ENCODE measurements at regions not wholly inside any gene's neighbourhood (a gene's known extent, or its start where the extent isn't known, plus 50 kb on each side); places are given as distances from the start of the nearest gene placed in this dataset.

DNA sequence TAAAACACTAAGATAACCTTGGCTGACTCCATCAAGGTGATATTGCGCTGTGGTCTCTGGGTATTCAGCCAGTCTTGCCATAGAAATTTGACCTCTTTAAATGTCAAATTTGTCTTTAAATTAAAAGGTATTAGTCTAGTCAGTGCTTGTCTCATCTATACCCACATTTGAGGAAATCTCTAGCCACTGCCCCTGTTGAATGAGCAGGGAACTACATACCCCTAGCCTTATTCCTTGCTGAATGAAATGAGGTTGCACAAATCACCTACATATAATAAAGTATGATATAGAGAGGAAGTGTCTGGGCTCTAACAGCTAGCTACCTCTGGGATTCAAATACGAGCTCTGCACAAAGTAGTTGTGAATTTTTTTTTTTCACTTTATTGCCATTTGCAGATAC, 256.8 kb downstream of the C12orf50 start:
- Histone ChIP-seq H3K36me3 (ENCODE audit: control insufficient read depth, insufficient read depth, low read length) (no peaks in the 10 kb centered on the region), H3K9me3 (ENCODE audit: control insufficient read depth, low read length) (no peaks in the 10 kb centered on the region)
- WGBS, 2 experiments, result 91 to 100% methylated on average over 2 of the region's 2 CpGs

DNA sequence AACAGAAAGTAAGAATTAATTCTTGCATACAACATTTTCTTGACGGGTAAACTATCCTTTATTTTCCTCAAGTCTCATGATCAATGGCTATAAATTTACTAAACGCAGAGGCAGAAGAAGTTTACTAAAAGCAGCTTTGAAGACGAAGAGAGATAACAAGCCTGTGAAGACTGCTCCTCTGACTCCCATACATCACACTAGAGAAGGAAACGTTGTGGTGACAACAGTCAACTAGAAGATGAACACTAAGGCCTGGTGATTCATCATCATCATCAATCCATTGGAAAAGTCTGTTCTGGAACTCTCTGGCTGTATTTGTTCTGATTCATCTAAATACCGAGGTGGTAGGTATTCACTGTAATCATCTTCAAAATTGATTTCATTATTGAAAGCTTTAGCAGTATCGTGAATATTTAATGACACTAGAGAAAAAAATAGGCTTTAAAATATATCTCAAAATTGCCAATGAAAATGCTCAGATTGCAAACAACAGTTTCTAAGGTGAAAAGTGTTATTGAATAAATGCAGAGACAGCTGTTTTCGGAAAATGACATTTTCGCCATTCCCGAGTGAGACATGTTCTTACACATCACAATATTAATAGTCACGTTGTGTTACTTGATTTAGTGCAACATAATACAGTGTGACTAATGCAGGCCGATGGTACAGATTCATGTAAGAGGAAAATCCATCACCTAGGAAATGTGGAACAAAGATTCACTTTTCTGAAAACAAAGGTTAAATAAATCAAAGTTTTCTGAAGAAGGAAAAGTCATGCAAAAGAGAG, 260.5 kb downstream of the C12orf50 start:
- 87 to 91% methylated on average over 6 to 11 of the region's 11 CpGs for WGBS, 2 experiments
- Histone ChIP-seq H3K4me1 (ENCODE audit: control insufficient read depth, insufficient read depth, low read length) (no peaks in the 10 kb centered on the region), H3K9me3 (ENCODE audit: control insufficient read depth, low read length) (no peaks in the 10 kb centered on the region), H3K36me3 (ENCODE audit: control insufficient read depth, insufficient read depth, low read length) (no peaks in the 10 kb centered on the region), H3K4me3 (ENCODE audit: insufficient read depth, low read depth, low read length) (no peak overlapping the region), H3K27me3 (ENCODE audit: control insufficient read depth, insufficient read depth, low read length, poor library complexity, severe bottlenecking) (no peaks in the 10 kb centered on the region), H3K27ac (ENCODE audit: insufficient read depth, low read depth, low read length, poor library complexity, severe bottlenecking) (no peak overlapping the region)

More for the DNA sequence above, 256.8 kb downstream of the C12orf50 start:
- Histone ChIP-seq H3K27me3 (ENCODE audit: control insufficient read depth, insufficient read depth, low read length, poor library complexity, severe bottlenecking) (no peaks in the 10 kb centered on the region), H3K4me1 (ENCODE audit: control insufficient read depth, insufficient read depth, low read length) (no peaks in the 10 kb centered on the region), H3K4me3 (ENCODE audit: insufficient read depth, low read depth, low read length) (no peak overlapping the region), H3K27ac (ENCODE audit: insufficient read depth, low read depth, low read length, poor library complexity, severe bottlenecking) (no peak overlapping the region)

DNA sequence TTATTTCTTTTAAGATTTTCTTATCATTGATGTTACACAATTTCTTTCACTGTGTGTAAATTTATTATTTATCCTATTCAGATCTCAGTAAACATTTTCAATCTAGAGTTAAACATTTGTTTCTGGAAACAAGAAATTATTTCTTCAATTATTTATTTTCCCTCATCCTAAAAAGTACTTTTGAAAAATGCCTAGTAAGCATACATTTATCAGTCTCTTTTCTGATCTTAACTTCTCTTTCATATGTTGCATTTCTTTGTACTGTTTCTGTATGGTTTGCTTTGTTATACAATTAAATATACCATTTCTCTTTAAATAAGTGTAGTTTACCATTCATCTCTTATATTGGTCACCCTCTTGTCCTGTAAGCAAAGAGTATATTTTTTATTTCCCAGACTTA, 263.2 kb downstream of the C12orf50 start:
- no peaks in the 10 kb centered on the region for H3K27me3 ChIP-seq (ENCODE audit: control insufficient read depth, insufficient read depth, low read length, poor library complexity, severe bottlenecking)
- no peaks in the 10 kb centered on the region for H3K36me3 ChIP-seq (ENCODE audit: control insufficient read depth, insufficient read depth, low read length)
- no peaks in the 10 kb centered on the region for H3K4me1 ChIP-seq (ENCODE audit: control insufficient read depth, insufficient read depth, low read length)
- no peak overlapping the region for H3K4me3 ChIP-seq (ENCODE audit: insufficient read depth, low read depth, low read length)
- H3K27ac ChIP-seq (ENCODE audit: insufficient read depth, low read depth, low read length, poor library complexity, severe bottlenecking), result no peak overlapping the region
- no peaks in the 10 kb centered on the region for H3K9me3 ChIP-seq (ENCODE audit: control insufficient read depth, low read length)

DNA sequence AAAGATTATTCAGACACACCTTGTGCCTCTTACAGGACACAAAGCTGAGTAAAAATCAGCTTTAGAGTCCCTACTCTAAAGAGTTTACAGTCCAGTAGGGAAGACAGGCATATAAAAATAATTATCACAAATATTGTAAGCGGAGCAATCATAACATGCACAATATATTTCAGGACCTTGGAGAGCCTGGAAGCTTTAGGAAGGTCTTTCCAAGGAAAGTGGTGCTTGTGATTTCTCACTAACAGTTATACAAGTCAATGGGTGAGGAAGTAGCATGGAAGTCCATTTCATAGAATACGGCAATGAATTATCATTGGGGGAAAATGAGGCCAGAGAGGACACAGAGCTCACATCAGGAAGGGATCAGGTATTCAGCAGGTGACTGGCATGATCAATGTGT, 268.3 kb downstream of the C12orf50 start:
- H3K27me3 ChIP-seq (ENCODE audit: control insufficient read depth, insufficient read depth, low read length, poor library complexity, severe bottlenecking), result no peaks in the 10 kb centered on the region
- no peaks in the 10 kb centered on the region for H3K9me3 ChIP-seq (ENCODE audit: control insufficient read depth, low read length)
- H3K36me3 ChIP-seq (ENCODE audit: control insufficient read depth, insufficient read depth, low read length), result no peaks in the 10 kb centered on the region
- no peak overlapping the region for H3K4me3 ChIP-seq (ENCODE audit: insufficient read depth, low read depth, low read length)
- WGBS, 2 experiments, result 70 to 80% methylated on average over 2 of the region's 2 CpGs
- H3K27ac ChIP-seq (ENCODE audit: insufficient read depth, low read depth, low read length, poor library complexity, severe bottlenecking), result no peak overlapping the region
- H3K4me1 ChIP-seq (ENCODE audit: control insufficient read depth, insufficient read depth, low read length), result no peaks in the 10 kb centered on the region

DNA sequence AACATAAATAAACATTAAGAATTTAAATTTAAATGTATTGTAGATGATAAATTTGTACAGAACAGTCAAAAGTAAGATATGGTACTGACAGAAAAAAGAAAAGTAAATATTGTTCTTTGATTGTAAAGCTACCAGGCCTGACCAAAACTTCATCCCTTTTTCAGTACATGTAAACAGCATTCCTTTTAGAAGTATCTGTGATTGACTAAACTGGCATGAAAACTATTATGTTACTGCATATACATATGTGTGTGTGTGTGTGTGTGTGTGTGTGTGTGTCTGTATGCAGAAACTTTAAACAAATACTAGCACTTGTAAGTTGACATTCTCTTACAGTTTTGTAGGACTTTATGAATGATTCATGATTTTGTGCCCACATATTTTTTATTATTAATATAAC, 270.9 kb downstream of the C12orf50 start:
- no peaks in the 10 kb centered on the region for H3K36me3 ChIP-seq (ENCODE audit: control insufficient read depth, insufficient read depth, low read length)
- no peaks in the 10 kb centered on the region for H3K4me1 ChIP-seq (ENCODE audit: control insufficient read depth, insufficient read depth, low read length)
- H3K9me3 ChIP-seq (ENCODE audit: control insufficient read depth, low read length), result no peaks in the 10 kb centered on the region
- H3K4me3 ChIP-seq (ENCODE audit: insufficient read depth, low read depth, low read length), result no peak overlapping the region
- H3K27ac ChIP-seq (ENCODE audit: insufficient read depth, low read depth, low read length, poor library complexity, severe bottlenecking), result no peak overlapping the region
- no peaks in the 10 kb centered on the region for H3K27me3 ChIP-seq (ENCODE audit: control insufficient read depth, insufficient read depth, low read length, poor library complexity, severe bottlenecking)

DNA sequence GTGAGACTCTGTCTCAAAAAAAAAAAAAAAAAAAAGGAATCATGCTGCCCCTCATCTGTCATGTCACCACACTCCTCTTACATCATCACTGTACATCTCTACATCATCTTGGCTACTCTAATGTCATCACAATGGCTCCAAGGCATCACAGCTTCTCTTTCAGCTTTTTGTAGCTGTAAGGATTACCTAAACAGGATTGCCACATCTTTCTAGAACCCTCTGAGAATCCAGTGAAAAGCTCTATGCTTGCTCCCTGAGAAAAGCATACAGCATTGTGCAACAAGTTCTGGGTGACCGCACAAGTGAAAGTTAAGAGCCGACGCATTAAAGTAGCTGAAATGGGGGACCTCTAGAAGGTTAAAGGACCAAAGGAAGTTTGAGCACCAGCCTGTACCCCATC, 272.5 kb downstream of the C12orf50 start:
- Histone ChIP-seq H3K36me3 (ENCODE audit: control insufficient read depth, insufficient read depth, low read length) (no peaks in the 10 kb centered on the region), H3K4me3 (ENCODE audit: insufficient read depth, low read depth, low read length) (no peak overlapping the region), H3K4me1 (ENCODE audit: control insufficient read depth, insufficient read depth, low read length) (no peaks in the 10 kb centered on the region), H3K27me3 (ENCODE audit: control insufficient read depth, insufficient read depth, low read length, poor library complexity, severe bottlenecking) (no peaks in the 10 kb centered on the region), H3K9me3 (ENCODE audit: control insufficient read depth, low read length) (no peaks in the 10 kb centered on the region), H3K27ac (ENCODE audit: insufficient read depth, low read depth, low read length, poor library complexity, severe bottlenecking) (no peak overlapping the region)
- WGBS, 2 experiments, result 96 to 97% methylated on average over 3 of the region's 3 CpGs

DNA sequence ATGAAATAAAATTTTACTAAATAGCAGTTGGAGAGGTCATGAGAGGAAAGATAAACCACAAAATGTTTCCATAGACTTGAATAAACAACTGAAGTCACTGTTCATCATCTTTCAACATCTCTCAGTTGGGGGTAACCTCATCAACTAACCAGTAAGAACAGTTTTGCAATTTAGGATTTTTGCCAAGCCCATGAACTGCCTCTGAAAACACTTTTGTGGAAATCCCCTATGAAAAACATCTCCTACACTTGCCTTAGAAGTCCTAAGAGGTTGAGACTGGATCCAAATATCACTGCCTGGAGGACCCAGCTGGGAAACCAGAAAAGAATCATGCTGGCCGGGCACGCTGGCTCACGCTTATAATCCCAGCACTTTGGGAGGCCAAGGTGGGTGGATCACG, 273.1 kb downstream of the C12orf50 start:
- H3K27ac ChIP-seq (ENCODE audit: insufficient read depth, low read depth, low read length, poor library complexity, severe bottlenecking), result no peak overlapping the region
- H3K4me1 ChIP-seq (ENCODE audit: control insufficient read depth, insufficient read depth, low read length), result no peaks in the 10 kb centered on the region
- no peaks in the 10 kb centered on the region for H3K9me3 ChIP-seq (ENCODE audit: control insufficient read depth, low read length)
- no peaks in the 10 kb centered on the region for H3K27me3 ChIP-seq (ENCODE audit: control insufficient read depth, insufficient read depth, low read length, poor library complexity, severe bottlenecking)
- H3K36me3 ChIP-seq (ENCODE audit: control insufficient read depth, insufficient read depth, low read length), result no peaks in the 10 kb centered on the region
- H3K4me3 ChIP-seq (ENCODE audit: insufficient read depth, low read depth, low read length), result no peak overlapping the region
- WGBS, 2 experiments, result 92 to 96% methylated on average over 4 of the region's 4 CpGs

DNA sequence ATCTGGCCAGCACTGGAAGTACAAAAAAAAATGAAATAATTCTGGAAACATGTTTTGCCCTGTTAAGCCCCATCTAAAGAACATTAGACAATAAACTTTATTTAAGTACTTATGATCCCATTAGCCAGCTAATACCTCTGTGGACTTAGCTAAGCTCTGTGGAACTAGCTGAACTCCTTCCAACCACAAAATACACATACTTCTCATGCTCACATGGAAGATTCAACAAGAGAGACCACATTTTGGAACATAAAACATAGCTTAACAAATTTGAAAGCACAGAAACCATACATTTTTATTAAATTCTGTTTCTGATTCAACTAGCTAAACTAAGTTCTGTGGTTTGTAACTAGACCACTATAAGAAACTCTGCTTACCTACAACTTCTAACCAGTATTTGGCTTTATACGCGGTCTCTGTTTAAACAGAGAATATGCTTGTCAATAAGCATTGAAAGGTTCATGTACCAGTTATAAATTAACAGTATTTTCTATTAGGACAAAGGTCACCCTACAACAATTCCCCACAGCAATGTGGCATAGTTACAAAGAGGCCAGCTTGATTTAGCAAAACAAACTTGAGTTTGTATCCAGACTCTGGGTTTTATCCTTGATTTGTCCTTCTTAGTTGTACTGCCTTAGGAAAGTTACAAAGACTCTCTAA, 300.1 kb downstream of the C12orf50 start:
- 96 to 100% methylated on average over 2 of the region's 2 CpGs for WGBS, 2 experiments
- Histone ChIP-seq H3K27me3 (ENCODE audit: control insufficient read depth, insufficient read depth, low read length, poor library complexity, severe bottlenecking) (no peaks in the 10 kb centered on the region), H3K9me3 (ENCODE audit: control insufficient read depth, low read length) (no peaks in the 10 kb centered on the region), H3K36me3 (ENCODE audit: control insufficient read depth, insufficient read depth, low read length) (no peaks in the 10 kb centered on the region), H3K27ac (ENCODE audit: insufficient read depth, low read depth, low read length, poor library complexity, severe bottlenecking) (no peak overlapping the region), H3K4me1 (ENCODE audit: control insufficient read depth, insufficient read depth, low read length) (no peaks in the 10 kb centered on the region), H3K4me3 (ENCODE audit: insufficient read depth, low read depth, low read length) (no peak overlapping the region)

DNA sequence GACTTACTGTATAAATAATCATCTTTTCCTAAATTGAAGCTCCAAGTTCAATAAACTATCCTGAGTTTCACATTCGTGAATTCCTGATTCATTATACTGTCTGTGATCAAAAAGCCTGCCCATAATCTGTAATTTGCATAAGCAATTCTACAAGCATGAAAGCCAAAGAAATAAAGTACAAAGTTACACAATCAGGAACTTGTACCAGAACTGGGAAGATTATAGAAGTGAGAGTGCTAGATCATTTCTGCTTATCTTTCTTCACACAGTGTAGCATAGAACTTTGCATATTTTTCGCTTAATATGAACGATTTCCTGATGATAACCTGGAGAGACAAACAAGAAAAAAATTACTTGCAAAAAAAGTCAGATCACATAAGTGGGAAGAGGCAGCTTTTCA, 308.2 kb downstream of the C12orf50 start:
- H3K9me3 ChIP-seq (ENCODE audit: control insufficient read depth, low read length), result no peaks in the 10 kb centered on the region
- no peaks in the 10 kb centered on the region for H3K27me3 ChIP-seq (ENCODE audit: control insufficient read depth, insufficient read depth, low read length, poor library complexity, severe bottlenecking)
- WGBS, 2 experiments, result 94% methylated on average over 3 of the region's 3 CpGs

DNA sequence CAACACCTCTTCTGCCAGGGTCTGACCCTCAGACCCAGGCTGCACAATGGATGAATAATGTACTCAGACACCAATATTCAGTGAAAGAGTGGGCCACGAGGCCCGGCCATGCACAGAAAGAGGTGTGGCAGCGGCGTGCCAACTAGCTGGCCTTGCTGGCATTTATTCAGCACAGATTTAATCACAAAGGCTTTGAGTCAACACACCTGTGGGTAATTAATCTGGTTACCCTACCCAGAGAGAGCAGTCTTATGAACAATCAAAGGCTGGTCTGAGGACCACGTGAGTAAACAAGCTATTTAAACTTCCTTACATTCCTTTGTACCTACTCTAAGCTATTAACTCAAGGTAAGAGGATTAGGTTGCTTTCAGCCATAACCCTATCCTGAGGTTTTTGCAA, 324.8 kb downstream of the C12orf50 start:
- no peaks in the 10 kb centered on the region for H3K27me3 ChIP-seq (ENCODE audit: control insufficient read depth, insufficient read depth, low read length, poor library complexity, severe bottlenecking)
- WGBS, 2 experiments, result 88 to 94% methylated on average over 5 of the region's 5 CpGs
- H3K9me3 ChIP-seq (ENCODE audit: control insufficient read depth, low read length), result peaks cover 2% of the 10 kb centered on the region

More for the DNA sequence above, 308.2 kb downstream of the C12orf50 start:
- H3K4me3 ChIP-seq (ENCODE audit: insufficient read depth, low read depth, low read length), result no peak overlapping the region
- H3K36me3 ChIP-seq (ENCODE audit: control insufficient read depth, insufficient read depth, low read length), result no peaks in the 10 kb centered on the region
- no peak overlapping the region for H3K27ac ChIP-seq (ENCODE audit: insufficient read depth, low read depth, low read length, poor library complexity, severe bottlenecking)
- no peaks in the 10 kb centered on the region for H3K4me1 ChIP-seq (ENCODE audit: control insufficient read depth, insufficient read depth, low read length)

More for the DNA sequence above, 324.8 kb downstream of the C12orf50 start:
- Histone ChIP-seq H3K36me3 (ENCODE audit: control insufficient read depth, insufficient read depth, low read length) (no peaks in the 10 kb centered on the region), H3K4me1 (ENCODE audit: control insufficient read depth, insufficient read depth, low read length) (no peaks in the 10 kb centered on the region), H3K27ac (ENCODE audit: insufficient read depth, low read depth, low read length, poor library complexity, severe bottlenecking) (no peak overlapping the region), H3K4me3 (ENCODE audit: insufficient read depth, low read depth, low read length) (no peak overlapping the region)

Measured in ectodermal cell (in vitro differentiated cells).